ENCODE measurements at regions not wholly inside any gene's neighbourhood (a gene's known extent, or its start where the extent isn't known, plus 50 kb on each side); places are given as distances from the start of the nearest gene placed in this dataset.

GRCh38 chr6:90730151-90730673 is 143.3 kb upstream of the MAP3K7 start:
- no peak overlapping the region for H3K27ac ChIP-seq
- H3K9me2 ChIP-seq (replicated peaks; ENCODE audit: insufficient read depth) = no peaks in the 10 kb centered on the region
- H4K20me1 ChIP-seq (ENCODE audit: insufficient read depth, poor library complexity, severe bottlenecking) = no peaks in the 10 kb centered on the region
- no peaks in the 10 kb centered on the region for H3K4me1 ChIP-seq (ENCODE audit: insufficient read depth)
- H3K4me2 ChIP-seq = no peak overlapping the region
- no peak overlapping the region for H3K4me3 ChIP-seq
- H2AFZ ChIP-seq = no peak overlapping the region
- no peak for DNase-seq (ENCODE audit: low spot score)
- no peaks in the 10 kb centered on the region for H3K36me3 ChIP-seq (replicated peaks; ENCODE audit: insufficient read depth, low read depth)
- 91% methylated on average over 2 of the region's 2 CpGs for WGBS (ENCODE audit: low lambda C conversion rate, missing lambda C conversion rate)
- no peaks in the 10 kb centered on the region for H3K79me2 ChIP-seq
- no peaks in the 10 kb centered on the region for H3K9me3 ChIP-seq (ENCODE audit: low read depth)
- TF ChIP-seq, protein P1, sequence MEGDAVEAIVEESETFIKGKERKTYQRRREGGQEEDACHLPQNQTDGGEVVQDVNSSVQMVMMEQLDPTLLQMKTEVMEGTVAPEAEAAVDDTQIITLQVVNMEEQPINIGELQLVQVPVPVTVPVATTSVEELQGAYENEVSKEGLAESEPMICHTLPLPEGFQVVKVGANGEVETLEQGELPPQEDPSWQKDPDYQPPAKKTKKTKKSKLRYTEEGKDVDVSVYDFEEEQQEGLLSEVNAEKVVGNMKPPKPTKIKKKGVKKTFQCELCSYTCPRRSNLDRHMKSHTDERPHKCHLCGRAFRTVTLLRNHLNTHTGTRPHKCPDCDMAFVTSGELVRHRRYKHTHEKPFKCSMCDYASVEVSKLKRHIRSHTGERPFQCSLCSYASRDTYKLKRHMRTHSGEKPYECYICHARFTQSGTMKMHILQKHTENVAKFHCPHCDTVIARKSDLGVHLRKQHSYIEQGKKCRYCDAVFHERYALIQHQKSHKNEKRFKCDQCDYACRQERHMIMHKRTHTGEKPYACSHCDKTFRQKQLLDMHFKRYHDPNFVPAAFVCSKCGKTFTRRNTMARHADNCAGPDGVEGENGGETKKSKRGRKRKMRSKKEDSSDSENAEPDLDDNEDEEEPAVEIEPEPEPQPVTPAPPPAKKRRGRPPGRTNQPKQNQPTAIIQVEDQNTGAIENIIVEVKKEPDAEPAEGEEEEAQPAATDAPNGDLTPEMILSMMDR (IDR thresholded peaks at IDR 0.05; ENCODE audit: poor library complexity) = no peak
- no peak for TF ChIP-seq EZH2 (IDR thresholded peaks at IDR 0.05; ENCODE audit: borderline replicate concordance)
- TF ChIP-seq EZH2phosphoT487 (IDR thresholded peaks at IDR 0.05; ENCODE audit: low read depth, severe bottlenecking, unreplicated experiment) = no peak
- H3K27me3 ChIP-seq = no peaks in the 10 kb centered on the region

DNA sequence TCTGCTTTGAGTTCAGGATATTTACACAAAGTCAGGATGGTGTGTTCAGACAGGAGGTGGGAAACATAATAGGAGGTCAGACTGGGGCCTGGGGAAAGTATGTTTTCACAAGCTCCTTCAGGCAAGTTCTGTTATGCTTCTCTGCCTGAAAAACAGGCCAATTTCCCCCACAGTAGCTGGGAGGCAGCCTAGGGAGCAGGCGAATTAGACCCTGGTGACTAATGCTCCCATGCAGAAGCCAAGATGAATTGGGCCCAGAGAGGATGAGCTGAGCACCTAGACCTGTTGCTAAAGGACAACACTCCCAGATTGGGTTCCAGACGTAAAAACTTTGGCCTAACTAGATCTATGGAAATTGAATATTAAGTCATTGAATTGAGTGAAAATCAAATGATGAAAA is 142.2 kb upstream of the MAP3K7 start:
- no peaks in the 10 kb centered on the region for H3K79me2 ChIP-seq
- no peak overlapping the region for H3K4me2 ChIP-seq
- TF ChIP-seq EZH2 (IDR thresholded peaks at IDR 0.05; ENCODE audit: borderline replicate concordance) = no peak
- TF ChIP-seq, protein P1 (IDR thresholded peaks at IDR 0.05; ENCODE audit: poor library complexity) = no peak
- no peak for TF ChIP-seq EZH2phosphoT487 (IDR thresholded peaks at IDR 0.05; ENCODE audit: low read depth, severe bottlenecking, unreplicated experiment)
- no peaks in the 10 kb centered on the region for H3K9me3 ChIP-seq (ENCODE audit: low read depth)
- no peak overlapping the region for H2AFZ ChIP-seq
- H3K4me1 ChIP-seq (ENCODE audit: insufficient read depth) = no peaks in the 10 kb centered on the region
- H3K9me2 ChIP-seq (replicated peaks; ENCODE audit: insufficient read depth) = no peaks in the 10 kb centered on the region
- 85% methylated on average over 2 of the region's 2 CpGs for WGBS (ENCODE audit: low lambda C conversion rate, missing lambda C conversion rate)
- DNase-seq (ENCODE audit: low spot score) = no peak
- H3K4me3 ChIP-seq = no peak overlapping the region
- no peaks in the 10 kb centered on the region for H4K20me1 ChIP-seq (ENCODE audit: insufficient read depth, poor library complexity, severe bottlenecking)
- no peak overlapping the region for H3K27ac ChIP-seq
- no peaks in the 10 kb centered on the region for H3K36me3 ChIP-seq (replicated peaks; ENCODE audit: insufficient read depth, low read depth)
- no peaks in the 10 kb centered on the region for H3K27me3 ChIP-seq

DNA sequence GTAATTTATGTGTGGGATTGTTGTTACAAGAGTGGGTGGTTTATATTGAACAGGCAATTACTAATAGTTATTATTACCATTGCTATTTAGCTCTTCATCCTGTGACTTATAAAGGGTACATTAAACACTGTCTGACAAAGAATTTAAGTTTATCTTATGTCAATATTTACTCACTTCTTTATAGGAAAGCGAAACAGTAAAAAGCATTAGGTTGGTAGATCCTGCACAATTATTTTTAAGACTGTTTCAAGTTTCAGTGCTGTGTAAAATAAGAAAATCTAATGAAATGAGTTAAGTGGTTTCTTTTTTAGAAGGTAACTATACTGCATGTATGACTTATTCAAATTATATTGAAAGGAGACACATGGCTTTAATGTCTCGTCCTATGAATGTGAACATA is 135.8 kb upstream of the MAP3K7 start:
- Histone ChIP-seq H3K4me1 (ENCODE audit: insufficient read depth) (peaks cover 12% of the 10 kb centered on the region), H3K4me3 (no peak overlapping the region), H4K20me1 (ENCODE audit: insufficient read depth, poor library complexity, severe bottlenecking) (no peaks in the 10 kb centered on the region), H3K4me2 (peak overlapping the region; percentile 12), H3K79me2 (no peaks in the 10 kb centered on the region), H3K36me3 (replicated peaks; ENCODE audit: insufficient read depth, low read depth) (no peaks in the 10 kb centered on the region), H3K27me3 (no peaks in the 10 kb centered on the region), H3K27ac (no peak overlapping the region), H3K9me2 (replicated peaks; ENCODE audit: insufficient read depth) (no peaks in the 10 kb centered on the region), H2AFZ (no peak overlapping the region), H3K9me3 (ENCODE audit: low read depth) (no peaks in the 10 kb centered on the region)
- DNase-seq (ENCODE audit: low spot score) = no peak
- TF ChIP-seq, protein P1 (IDR thresholded peaks at IDR 0.05; ENCODE audit: poor library complexity) = no peak
- peak; percentile 40 for TF ChIP-seq EZH2phosphoT487 (IDR thresholded peaks at IDR 0.05; ENCODE audit: low read depth, severe bottlenecking, unreplicated experiment)
- WGBS (ENCODE audit: low lambda C conversion rate, missing lambda C conversion rate) = 45% methylated on average over 2 of the region's 2 CpGs

- no peak for DNase-seq (ENCODE audit: low spot score)
- H3K4me3 ChIP-seq = no peak overlapping the region
- no peaks in the 10 kb centered on the region for H3K36me3 ChIP-seq (replicated peaks; ENCODE audit: insufficient read depth, low read depth)
- H3K27me3 ChIP-seq = no peaks in the 10 kb centered on the region
- no peak overlapping the region for H3K4me2 ChIP-seq
- TF ChIP-seq EZH2 (IDR thresholded peaks at IDR 0.05; ENCODE audit: borderline replicate concordance) (no peak), EZH2phosphoT487 (IDR thresholded peaks at IDR 0.05; ENCODE audit: low read depth, severe bottlenecking, unreplicated experiment) (no peak)
- TF ChIP-seq, protein P1 (IDR thresholded peaks at IDR 0.05; ENCODE audit: poor library complexity) = no peak
- H3K27ac ChIP-seq = no peak overlapping the region
- H3K4me1 ChIP-seq (ENCODE audit: insufficient read depth) = peaks cover 12% of the 10 kb centered on the region
- no peaks in the 10 kb centered on the region for H3K9me2 ChIP-seq (replicated peaks; ENCODE audit: insufficient read depth)
- no peak overlapping the region for H2AFZ ChIP-seq
- H4K20me1 ChIP-seq (ENCODE audit: insufficient read depth, poor library complexity, severe bottlenecking) = no peaks in the 10 kb centered on the region
- no peaks in the 10 kb centered on the region for H3K79me2 ChIP-seq
- WGBS (ENCODE audit: low lambda C conversion rate, missing lambda C conversion rate) = 86% methylated on average over 1 of the region's 1 CpG
- H3K9me3 ChIP-seq (ENCODE audit: low read depth) = no peaks in the 10 kb centered on the region
These were observed 133.5 kb upstream of the MAP3K7 start for GRCh38 chr6:90720404-90720803.

Data from hepatocyte (in vitro differentiated cells).